HG02763 (cell line): ENCODE measurements at regions not wholly inside any gene's neighbourhood (a gene's known extent, or its start where the extent isn't known, plus 50 kb on each side); places are given as distances from the start of the nearest gene placed in this dataset.

Source experiments
- ATAC-seq: cut with Tn5 transposase; IDR thresholded peaks from one replicate; pipeline ENCODE4 v1.9.1; 2021; ENCODE audit warnings: mild to moderate bottlenecking, moderate library complexity; ENCODE audit not compliant: unreplicated experiment

DNA sequence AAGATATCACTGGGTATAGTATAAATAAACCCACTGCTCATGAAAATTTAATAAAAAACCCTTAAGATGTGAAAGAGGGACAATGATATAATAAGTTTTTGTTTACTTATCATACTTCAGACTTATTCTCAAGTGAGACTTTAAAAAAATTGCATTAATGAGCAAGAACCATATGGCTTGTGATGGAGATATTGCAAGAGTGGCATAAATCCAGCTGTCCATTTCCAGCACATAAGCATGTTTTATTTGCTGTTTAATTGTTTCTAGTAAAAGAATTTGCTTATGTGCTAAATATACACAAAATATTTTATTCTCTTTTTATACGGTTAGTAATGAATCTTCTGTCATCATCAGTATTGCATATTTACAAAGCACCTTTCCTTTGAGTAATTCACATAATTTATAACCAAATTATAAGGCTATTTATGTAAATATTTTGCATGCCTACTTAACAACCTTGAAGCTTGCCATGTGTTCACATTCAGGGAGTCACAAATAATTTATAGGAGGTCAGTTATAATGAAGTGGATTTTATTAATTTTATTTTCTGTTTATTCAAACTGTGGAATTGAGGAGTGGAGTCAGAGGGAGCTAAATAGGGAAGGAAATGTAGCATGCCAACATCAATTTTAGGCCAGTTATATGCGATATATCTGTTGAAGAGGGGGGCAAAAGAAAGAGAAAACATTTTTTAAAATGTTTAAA is 318.5 kb upstream of the CWC22 start:
- no peak for ATAC-seq

DNA sequence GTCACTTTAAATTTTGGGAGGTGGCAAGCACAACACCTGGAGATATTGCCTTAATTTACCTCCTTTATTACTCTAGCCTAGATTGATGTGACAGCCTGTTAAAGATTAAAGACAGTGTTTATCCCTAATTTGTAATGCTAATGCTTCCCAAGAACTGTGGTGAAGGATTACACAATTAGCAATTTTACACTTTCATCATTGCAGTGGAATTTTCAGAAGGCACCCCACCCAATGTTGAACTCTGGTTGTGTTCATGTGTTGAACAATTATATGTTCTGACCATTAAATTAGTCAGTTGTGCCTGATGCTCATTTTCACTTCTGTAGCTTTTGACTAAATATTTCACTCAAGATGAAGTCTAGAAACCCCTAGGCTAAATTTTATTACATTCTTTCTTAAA is 317.1 kb upstream of the CWC22 start:
- no peak for ATAC-seq

GRCh38 chr2:180322781-180323180 is 315.7 kb upstream of the CWC22 start:
- ATAC-seq, result no peak

DNA sequence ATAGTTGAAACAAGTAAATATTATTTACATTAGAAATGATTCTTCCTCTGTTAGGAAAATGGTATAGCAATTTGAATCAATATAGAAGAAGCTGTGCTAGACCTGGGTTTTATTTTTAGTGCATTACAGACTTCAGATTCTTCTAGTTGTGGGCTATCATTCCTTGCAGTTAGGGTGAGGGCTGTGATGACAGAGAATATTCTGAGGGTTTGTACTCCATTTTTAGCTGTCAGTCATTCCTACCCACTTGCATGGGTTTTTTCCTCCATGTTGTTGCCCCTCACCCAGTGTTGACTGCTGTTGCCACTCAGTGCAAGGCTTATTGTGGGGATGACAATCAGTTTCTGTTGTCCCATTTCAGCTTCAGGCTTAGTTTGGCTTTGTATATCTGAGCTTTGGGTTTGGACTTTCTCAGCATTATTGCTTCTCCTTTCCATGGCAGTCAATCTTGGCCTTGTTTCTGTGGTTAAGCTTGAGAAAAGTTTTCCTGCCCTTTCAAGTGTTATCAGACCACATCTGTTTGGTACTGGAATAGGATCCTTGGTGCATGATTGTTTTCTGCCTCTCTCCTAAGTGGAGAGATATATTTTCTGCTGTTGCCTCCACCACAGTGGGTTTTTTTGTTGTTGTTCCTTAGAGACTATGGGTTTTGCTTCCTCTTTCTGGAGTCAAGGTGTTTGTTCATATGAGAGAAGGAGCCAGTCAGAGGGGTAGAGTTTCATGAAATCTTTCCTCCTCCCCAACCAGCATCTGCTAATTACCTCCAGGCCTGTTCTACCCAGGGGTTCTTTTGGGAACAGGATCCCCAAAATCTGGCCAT is 312.7 kb upstream of the CWC22 start:
- ATAC-seq, result peak; percentile 85

DNA sequence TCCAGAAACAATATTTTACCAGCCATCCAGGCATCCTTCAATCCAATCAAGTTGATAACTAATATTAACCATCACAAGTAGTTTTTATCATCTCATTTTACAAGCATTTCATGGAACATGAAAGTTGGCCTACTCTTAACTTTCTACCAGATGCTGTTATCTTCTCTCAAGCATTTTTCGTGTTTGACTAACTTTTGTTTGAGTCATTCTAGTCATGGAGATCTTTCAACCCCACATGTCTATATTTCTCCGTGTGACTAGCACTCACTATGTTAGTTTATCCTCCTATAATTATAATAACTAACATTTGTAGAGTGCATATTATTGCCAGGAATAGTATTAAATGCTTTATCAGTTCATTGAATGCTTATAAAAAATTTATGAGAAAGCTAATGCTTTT is 307.0 kb upstream of the CWC22 start:
- ATAC-seq, result no peak

DNA sequence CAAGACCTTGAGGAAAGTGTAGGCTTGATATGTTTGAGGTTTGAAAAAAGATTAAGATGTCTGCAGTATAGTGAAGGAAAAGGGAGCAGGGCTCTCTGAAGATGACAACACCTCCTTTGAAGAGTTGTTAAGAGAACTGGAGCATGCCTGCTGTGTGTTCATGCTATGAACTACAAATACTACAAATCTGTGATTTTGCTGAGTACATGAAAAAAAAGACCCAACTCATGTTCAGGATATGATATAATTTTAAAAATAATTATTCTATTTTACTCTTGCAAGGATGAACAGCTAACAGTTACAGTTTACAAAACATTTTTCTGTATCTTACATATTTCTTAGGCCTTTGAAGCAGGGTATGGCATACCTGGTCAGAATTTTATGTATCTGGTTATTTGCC is 305.4 kb upstream of the CWC22 start:
- no peak for ATAC-seq

DNA sequence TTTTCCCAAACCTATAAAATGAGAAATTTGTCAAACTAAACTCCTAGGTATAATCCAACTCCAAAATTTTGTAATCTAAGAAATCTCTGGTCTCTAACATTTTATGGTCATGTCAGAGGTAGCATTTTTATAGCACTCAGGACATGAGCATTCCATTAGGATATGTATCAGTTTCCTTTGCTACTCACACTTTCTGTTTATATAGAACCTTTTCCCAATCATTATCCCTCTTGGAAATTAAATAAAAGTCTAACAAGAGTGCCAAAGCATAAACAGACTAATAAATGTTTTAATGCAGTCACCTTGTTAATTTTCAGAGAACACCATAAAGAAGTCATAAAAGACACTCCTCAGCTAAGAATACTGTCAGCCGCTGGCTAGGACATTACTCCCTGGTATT is 300.0 kb upstream of the CWC22 start:
- ATAC-seq, result no peak

- no peak for ATAC-seq
These were observed 299.2 kb upstream of the CWC22 start for GRCh38 chr2:180306346-180306745.

GRCh38 chr2:180291552-180292421 is 284.7 kb upstream of the CWC22 start:
- ATAC-seq, result no peak

GRCh38 chr2:180291060-180291459 is 284.0 kb upstream of the CWC22 start:
- no peak for ATAC-seq

- no peak for ATAC-seq
These were observed 282.5 kb upstream of the CWC22 start for GRCh38 chr2:180289627-180290026.

DNA sequence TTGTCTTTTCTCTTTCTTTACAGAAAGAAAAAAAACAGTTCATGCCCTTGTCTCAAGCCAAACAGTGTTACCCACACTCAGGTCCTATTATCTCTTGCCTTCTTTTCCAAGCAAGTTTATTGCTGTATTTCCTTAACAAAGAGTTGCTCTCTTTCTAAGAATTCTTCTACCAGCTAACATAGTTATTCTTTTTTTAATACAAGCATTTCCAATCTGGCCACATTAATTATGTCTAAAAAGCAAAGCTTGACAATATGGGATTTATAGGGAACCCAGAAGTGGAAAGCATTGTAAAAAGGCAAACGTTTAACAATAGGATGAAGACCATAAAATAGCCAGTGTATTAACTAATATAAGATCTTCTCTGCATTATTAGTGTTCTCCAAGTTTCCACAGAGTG is 272.5 kb upstream of the CWC22 start:
- ATAC-seq, result no peak

GRCh38 chr2:180276733-180277132 is 269.6 kb upstream of the CWC22 start:
- no peak for ATAC-seq

DNA sequence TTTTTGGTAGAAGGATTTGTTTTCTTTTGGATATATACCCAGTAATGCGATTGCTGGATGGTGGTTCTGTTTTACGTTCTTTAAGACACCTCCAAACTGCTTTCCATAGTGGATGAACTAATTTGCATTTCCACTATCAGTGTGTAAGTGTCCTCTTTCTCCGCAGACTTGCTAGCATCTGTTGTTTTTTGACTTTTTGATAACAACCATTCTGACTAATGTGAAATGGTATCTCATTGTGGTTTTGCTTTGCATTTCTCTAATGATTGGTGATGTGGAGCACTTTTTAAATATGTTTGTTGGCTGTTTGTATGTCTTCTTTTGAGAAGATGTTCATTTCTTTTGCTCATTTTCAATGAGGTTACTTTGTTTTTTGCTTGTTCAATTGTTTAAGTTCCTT is 260.9 kb upstream of the CWC22 start:
- no peak for ATAC-seq

DNA sequence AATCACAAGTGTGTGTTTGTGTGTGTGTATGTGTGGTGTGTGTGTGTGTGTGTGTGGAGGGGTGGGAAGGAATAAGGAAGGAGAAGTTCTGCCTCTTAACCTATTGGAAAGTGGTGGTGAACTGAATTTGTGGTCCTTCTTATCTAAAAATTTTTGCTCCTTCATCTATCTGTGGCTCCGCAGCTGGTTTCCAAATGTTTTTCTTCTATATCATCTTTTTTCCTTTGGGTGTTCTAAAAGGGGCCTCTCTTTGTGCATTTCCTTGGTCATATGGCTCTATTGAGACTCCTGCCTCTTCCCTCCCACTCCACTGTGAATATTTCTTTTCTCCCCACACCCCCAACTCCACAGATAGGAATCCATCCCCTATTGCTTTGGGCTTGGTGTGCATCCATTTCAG is 254.9 kb upstream of the CWC22 start:
- ATAC-seq, result no peak

DNA sequence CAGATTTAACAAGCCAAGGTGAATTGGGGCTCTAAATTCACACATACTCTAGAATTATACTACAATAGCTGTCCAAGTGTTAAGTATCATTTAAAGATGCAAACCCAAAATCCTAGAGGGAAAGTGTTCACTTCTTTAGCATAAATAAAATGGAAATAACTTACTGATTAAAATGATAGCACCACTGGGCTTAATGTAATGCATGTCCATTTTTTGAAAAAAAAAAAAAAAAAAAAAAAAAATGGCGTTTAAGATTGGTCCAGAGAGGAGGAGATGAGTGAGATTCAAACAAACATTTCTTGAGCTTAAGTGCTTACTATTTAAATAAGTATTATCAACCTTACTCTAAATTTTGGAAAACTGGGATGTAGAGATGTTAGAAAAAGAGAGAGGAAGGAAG is 251.5 kb upstream of the CWC22 start:
- ATAC-seq, result no peak

DNA sequence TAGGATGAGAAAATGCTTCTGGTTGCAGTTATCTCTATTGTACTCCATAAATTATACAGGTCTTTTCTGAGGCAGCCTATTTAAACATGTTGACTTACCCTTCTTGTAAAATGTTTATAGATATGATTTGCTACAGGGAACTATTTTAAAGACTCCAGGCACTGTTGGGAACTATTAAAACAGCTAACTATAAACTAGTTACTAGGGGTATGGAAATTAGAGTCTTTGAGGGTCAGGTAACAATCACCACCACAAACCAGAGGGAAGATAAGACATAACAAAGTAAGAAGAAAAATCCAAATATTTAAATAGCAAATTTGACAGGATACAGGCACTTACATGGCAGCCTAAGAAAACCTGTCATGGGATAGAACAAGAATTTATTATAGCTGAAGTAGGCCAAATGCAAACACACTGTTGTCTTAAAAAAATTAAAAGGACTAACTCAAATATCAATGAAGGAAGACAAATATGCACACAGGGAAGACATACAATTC is 251.0 kb upstream of the CWC22 start:
- ATAC-seq, result no peak

GRCh38 chr2:180257247-180257646 is 250.2 kb upstream of the CWC22 start:
- ATAC-seq, result no peak

DNA sequence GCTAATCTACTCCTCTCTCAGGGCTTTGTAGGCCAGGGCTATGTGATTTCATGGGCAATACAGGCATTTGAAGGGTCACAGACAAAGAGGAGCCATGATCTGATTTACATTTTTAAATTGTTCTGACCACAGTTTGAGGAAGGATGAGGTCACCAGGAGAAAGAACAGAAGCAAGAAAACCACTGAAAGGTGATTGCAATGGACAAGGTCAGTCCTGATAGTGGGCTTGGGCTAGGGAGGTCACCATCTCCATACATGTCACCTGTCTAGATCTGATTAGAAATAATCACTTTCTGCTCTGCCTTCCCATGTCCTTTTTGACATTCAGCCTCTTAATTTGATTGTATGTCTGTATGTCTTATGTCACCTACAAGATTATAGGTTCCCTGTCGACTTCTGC is 248.9 kb upstream of the CWC22 start:
- no peak for ATAC-seq

DNA sequence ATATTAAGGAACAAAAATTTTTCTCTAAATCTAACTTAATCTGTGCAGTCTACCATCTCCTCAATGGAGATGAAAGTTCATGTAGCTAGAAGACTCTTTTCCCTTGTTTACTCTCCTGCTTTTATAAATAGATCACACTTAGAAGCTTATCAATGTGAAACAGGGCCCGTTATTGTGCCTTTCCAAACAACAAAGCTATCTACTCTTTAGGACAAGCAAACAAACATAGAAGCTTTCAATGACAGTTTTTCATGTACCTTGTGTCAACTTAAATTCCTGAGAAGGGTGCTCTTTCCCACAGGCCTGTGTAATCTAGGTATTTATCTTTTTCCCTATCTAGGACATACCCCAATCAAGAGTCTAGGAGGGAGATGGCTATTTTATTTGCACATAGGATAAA is 247.8 kb upstream of the CWC22 start:
- ATAC-seq, result no peak

DNA sequence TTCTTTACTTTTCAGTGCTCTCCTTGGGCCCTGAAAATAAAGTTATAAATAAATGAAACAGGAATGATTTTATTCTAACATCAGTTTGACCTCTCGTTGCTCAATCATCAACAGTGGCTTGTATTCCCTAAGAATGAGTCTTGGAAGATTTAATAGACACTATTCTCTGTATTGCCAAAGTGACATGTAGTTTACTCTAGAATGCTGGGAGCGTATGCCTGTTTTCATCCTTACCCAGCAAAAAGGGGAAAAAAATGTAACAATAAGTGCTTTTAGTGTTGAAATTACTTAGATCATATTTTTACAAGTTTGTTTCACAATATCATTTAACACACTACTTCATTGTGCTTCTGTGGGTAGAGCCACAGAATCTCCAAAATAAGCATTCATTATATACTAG is 240.6 kb upstream of the CWC22 start:
- ATAC-seq, result no peak
